ENCODE measurements at regions not wholly inside any gene's neighbourhood (a gene's known extent, or its start where the extent isn't known, plus 50 kb on each side); places are given as distances from the start of the nearest gene placed in this dataset.

GRCh38 chr3:174697310-174697709 is 161.8 kb upstream of the NAALADL2 start (continued):
- TF ChIP-seq, protein P1, sequence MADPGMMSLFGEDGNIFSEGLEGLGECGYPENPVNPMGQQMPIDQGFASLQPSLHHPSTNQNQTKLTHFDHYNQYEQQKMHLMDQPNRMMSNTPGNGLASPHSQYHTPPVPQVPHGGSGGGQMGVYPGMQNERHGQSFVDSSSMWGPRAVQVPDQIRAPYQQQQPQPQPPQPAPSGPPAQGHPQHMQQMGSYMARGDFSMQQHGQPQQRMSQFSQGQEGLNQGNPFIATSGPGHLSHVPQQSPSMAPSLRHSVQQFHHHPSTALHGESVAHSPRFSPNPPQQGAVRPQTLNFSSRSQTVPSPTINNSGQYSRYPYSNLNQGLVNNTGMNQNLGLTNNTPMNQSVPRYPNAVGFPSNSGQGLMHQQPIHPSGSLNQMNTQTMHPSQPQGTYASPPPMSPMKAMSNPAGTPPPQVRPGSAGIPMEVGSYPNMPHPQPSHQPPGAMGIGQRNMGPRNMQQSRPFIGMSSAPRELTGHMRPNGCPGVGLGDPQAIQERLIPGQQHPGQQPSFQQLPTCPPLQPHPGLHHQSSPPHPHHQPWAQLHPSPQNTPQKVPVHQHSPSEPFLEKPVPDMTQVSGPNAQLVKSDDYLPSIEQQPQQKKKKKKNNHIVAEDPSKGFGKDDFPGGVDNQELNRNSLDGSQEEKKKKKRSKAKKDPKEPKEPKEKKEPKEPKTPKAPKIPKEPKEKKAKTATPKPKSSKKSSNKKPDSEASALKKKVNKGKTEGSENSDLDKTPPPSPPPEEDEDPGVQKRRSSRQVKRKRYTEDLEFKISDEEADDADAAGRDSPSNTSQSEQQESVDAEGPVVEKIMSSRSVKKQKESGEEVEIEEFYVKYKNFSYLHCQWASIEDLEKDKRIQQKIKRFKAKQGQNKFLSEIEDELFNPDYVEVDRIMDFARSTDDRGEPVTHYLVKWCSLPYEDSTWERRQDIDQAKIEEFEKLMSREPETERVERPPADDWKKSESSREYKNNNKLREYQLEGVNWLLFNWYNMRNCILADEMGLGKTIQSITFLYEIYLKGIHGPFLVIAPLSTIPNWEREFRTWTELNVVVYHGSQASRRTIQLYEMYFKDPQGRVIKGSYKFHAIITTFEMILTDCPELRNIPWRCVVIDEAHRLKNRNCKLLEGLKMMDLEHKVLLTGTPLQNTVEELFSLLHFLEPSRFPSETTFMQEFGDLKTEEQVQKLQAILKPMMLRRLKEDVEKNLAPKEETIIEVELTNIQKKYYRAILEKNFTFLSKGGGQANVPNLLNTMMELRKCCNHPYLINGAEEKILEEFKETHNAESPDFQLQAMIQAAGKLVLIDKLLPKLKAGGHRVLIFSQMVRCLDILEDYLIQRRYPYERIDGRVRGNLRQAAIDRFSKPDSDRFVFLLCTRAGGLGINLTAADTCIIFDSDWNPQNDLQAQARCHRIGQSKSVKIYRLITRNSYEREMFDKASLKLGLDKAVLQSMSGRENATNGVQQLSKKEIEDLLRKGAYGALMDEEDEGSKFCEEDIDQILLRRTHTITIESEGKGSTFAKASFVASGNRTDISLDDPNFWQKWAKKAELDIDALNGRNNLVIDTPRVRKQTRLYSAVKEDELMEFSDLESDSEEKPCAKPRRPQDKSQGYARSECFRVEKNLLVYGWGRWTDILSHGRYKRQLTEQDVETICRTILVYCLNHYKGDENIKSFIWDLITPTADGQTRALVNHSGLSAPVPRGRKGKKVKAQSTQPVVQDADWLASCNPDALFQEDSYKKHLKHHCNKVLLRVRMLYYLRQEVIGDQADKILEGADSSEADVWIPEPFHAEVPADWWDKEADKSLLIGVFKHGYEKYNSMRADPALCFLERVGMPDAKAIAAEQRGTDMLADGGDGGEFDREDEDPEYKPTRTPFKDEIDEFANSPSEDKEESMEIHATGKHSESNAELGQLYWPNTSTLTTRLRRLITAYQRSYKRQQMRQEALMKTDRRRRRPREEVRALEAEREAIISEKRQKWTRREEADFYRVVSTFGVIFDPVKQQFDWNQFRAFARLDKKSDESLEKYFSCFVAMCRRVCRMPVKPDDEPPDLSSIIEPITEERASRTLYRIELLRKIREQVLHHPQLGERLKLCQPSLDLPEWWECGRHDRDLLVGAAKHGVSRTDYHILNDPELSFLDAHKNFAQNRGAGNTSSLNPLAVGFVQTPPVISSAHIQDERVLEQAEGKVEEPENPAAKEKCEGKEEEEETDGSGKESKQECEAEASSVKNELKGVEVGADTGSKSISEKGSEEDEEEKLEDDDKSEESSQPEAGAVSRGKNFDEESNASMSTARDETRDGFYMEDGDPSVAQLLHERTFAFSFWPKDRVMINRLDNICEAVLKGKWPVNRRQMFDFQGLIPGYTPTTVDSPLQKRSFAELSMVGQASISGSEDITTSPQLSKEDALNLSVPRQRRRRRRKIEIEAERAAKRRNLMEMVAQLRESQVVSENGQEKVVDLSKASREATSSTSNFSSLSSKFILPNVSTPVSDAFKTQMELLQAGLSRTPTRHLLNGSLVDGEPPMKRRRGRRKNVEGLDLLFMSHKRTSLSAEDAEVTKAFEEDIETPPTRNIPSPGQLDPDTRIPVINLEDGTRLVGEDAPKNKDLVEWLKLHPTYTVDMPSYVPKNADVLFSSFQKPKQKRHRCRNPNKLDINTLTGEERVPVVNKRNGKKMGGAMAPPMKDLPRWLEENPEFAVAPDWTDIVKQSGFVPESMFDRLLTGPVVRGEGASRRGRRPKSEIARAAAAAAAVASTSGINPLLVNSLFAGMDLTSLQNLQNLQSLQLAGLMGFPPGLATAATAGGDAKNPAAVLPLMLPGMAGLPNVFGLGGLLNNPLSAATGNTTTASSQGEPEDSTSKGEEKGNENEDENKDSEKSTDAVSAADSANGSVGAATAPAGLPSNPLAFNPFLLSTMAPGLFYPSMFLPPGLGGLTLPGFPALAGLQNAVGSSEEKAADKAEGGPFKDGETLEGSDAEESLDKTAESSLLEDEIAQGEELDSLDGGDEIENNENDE (IDR thresholded peaks at IDR 0.05; ENCODE audit: insufficient replicate concordance, low read length): no peak
- no peak for TF ChIP-seq CBX8 (IDR thresholded peaks at IDR 0.05; ENCODE audit: borderline replicate concordance, low read depth, low read length)
- no peak for TF ChIP-seq KDM5A (IDR thresholded peaks at IDR 0.05; ENCODE audit: low read length)
- no peak for TF ChIP-seq CBX5 (IDR thresholded peaks at IDR 0.05; ENCODE audit: low read depth, low read length)
